Naive thymus-derived CD4-positive, alpha-beta T cell (primary cell): ENCODE measurements at regions not wholly inside any gene's neighbourhood (a gene's known extent, or its start where the extent isn't known, plus 50 kb on each side); places are given as distances from the start of the nearest gene placed in this dataset.

Source experiments
- ATAC-seq: fragments of 150-1000 bp; cut with Tn5 transposase; 2 replicates; pipeline ENCODE4 v1.10.0; 2021; ENCODE audit warnings: mild to moderate bottlenecking, moderate library complexity
- CTCF ChIA-PET: fragments of 350-600 bp; sonication (Branson Sonifier 250); formaldehyde crosslinking; loops from one replicate; lab custom pipeline; 2021; ENCODE audit warnings: antibody characterized with exemption; lab: Charles Lee
- POLR2A ChIA-PET: fragments of 350-600 bp; sonication (Branson Sonifier 250); formaldehyde crosslinking; loops from one replicate; lab custom pipeline; 2021; ENCODE audit warnings: antibody characterized with exemption, inconsistent platforms; lab: Charles Lee
- DNase-seq, 9 donors: peaks; one replicate each; pipeline versions ENCODE4 v3.0.0 to v3.0.0-alpha.2; 2020 to 2022; ENCODE audit warnings: mixed read lengths in 1 of 9
- H3K27ac ChIP-seq: one replicate; pipeline ENCODE4 v1.7.0; 2013; ENCODE audit warnings: mild to moderate bottlenecking, low read depth, low read length, moderate library complexity
- H3K27me3 ChIP-seq, 2 donors: one replicate each; pipeline ENCODE4 v1.7.0; 2013; ENCODE audit warnings: low read length in 2 of 2, mild to moderate bottlenecking in 2 of 2, moderate library complexity in 2 of 2; ENCODE audit not compliant: control insufficient read depth in 2 of 2, insufficient read depth in 2 of 2
- H3K36me3 ChIP-seq, 3 experiments: 1 replicate in 2 of 3; 2 replicates in 1 of 3; pipeline ENCODE4 v1.7.0; 2013; ENCODE audit warnings: low read length in 3 of 3, mild to moderate bottlenecking in 3 of 3, moderate library complexity in 1 of 3; ENCODE audit not compliant: insufficient read depth in 3 of 3, control insufficient read depth in 2 of 3
- H3K4me1 ChIP-seq, 2 donors: one replicate each; pipeline ENCODE4 v1.7.0; 2013; ENCODE audit warnings: low read length in 2 of 2, mild to moderate bottlenecking in 2 of 2, moderate library complexity in 1 of 2; ENCODE audit not compliant: control insufficient read depth in 2 of 2, insufficient read depth in 2 of 2
- H3K4me3 ChIP-seq: 2 replicates; pipeline ENCODE4 v1.7.0; 2013; ENCODE audit warnings: mild to moderate bottlenecking, low read length
- H3K9me3 ChIP-seq, 3 experiments: 1 replicate in 2 of 3; 2 replicates in 1 of 3; pipeline ENCODE4 v1.7.0; 2013; ENCODE audit warnings: low read length in 3 of 3; ENCODE audit not compliant: control insufficient read depth in 2 of 3
- H3K27ac Mint-ChIP-seq, 9 donors: one replicate each; pipeline ENCODE4 v1.8.0; 2020 to 2022; ENCODE audit warnings: mixed read lengths in 9 of 9, mild to moderate bottlenecking in 8 of 9, moderate library complexity in 5 of 9, inconsistent platforms in 2 of 9
- H3K27me3 Mint-ChIP-seq, 5 donors: one replicate each; pipeline ENCODE4 v1.8.0; 2021 to 2022; ENCODE audit warnings: mixed read lengths in 5 of 5, mild to moderate bottlenecking in 1 of 5
- H3K36me3 Mint-ChIP-seq, 5 donors: one replicate each; pipeline ENCODE4 v1.8.0; 2020 to 2022; ENCODE audit warnings: mixed read lengths in 5 of 5, mild to moderate bottlenecking in 3 of 5, inconsistent platforms in 1 of 5
- H3K4me1 Mint-ChIP-seq, 7 donors: one replicate each; pipeline ENCODE4 v1.8.0; 2020 to 2022; ENCODE audit warnings: mixed read lengths in 7 of 7, mild to moderate bottlenecking in 3 of 7, inconsistent platforms in 1 of 7
- H3K4me3 Mint-ChIP-seq, 10 donors: one replicate each; pipeline ENCODE4 v1.8.0; 2020 to 2022; ENCODE audit warnings: mild to moderate bottlenecking in 10 of 10, mixed read lengths in 10 of 10, moderate library complexity in 6 of 10, inconsistent platforms in 2 of 10
- H3K9me3 Mint-ChIP-seq, 11 donors: one replicate each; pipeline ENCODE4 v1.8.0; 2020 to 2022; ENCODE audit warnings: mixed read lengths in 11 of 11, mild to moderate bottlenecking in 4 of 11, inconsistent platforms in 1 of 11, moderate library complexity in 1 of 11
- intact Hi-C, 2 donors: fragments of 100-400 bp; cut with micrococcal nuclease; formaldehyde crosslinking; loops; one replicate each; pipeline ENCODE4 v1.15.1; 2023

- Histone ChIP-seq H3K9me3 (no peaks in the 10 kb centered on the region), H3K36me3 (no peaks in the 10 kb centered on the region), H3K27ac (no peak overlapping the region), H3K27me3 (no peaks in the 10 kb centered on the region), H3K4me3 (no peak overlapping the region), H3K4me1 (no peaks in the 10 kb centered on the region)
- CTCF ChIA-PET = no interaction called here
- intact Hi-C loops = no loop called here
- no peak overlapping the region for H3K4me3 Mint-ChIP-seq
- peaks cover 0 to 11% (median 0%) of the 10 kb centered on the region in 11 donors for H3K9me3 Mint-ChIP-seq
- no peaks in the 10 kb centered on the region for H3K36me3 Mint-ChIP-seq
- POLR2A ChIA-PET = no interaction called here
- no peak for DNase-seq
- H3K4me1 Mint-ChIP-seq = no peaks in the 10 kb centered on the region
- H3K27me3 Mint-ChIP-seq = no peaks in the 10 kb centered on the region
- no peak overlapping the region for H3K27ac Mint-ChIP-seq
- no peak for ATAC-seq
These were observed 390.9 kb upstream of the NRSN1 start for GRCh38 chr6:23735151-23735550.

GRCh38 chr6:23736577-23736976 is 389.4 kb upstream of the NRSN1 start:
- no peaks in the 10 kb centered on the region for H3K9me3 ChIP-seq
- Mint-ChIP-seq H3K4me1 (no peaks in the 10 kb centered on the region), H3K27me3 (no peaks in the 10 kb centered on the region), H3K27ac (no peak overlapping the region), H3K9me3 (peaks cover 0 to 4% (median 0%) of the 10 kb centered on the region in 11 donors), H3K4me3 (no peak overlapping the region), H3K36me3 (no peaks in the 10 kb centered on the region)
- ATAC-seq = no peak
- intact Hi-C loops = no loop called here
- H3K27ac ChIP-seq = no peak overlapping the region
- ChIA-PET CTCF (no interaction called here), POLR2A (no interaction called here)
- no peaks in the 10 kb centered on the region for H3K36me3 ChIP-seq
- no peak overlapping the region for H3K4me3 ChIP-seq
- no peaks in the 10 kb centered on the region for H3K4me1 ChIP-seq
- DNase-seq = no peak
- H3K27me3 ChIP-seq = no peaks in the 10 kb centered on the region

GRCh38 chr6:23747239-23747638 is 378.8 kb upstream of the NRSN1 start:
- H3K4me3 Mint-ChIP-seq = no peak overlapping the region
- POLR2A ChIA-PET = no interaction called here
- H3K9me3 ChIP-seq = no peaks in the 10 kb centered on the region

GRCh38 chr6:23752414-23752813 is 373.6 kb upstream of the NRSN1 start:
- no peaks in the 10 kb centered on the region for H3K27me3 ChIP-seq
- H3K4me1 ChIP-seq = no peaks in the 10 kb centered on the region
- H3K27ac ChIP-seq = no peak overlapping the region
- Mint-ChIP-seq H3K4me3 (no peak overlapping the region), H3K4me1 (no peaks in the 10 kb centered on the region), H3K9me3 (peaks cover 0 to 25% (median 2%) of the 10 kb centered on the region in 11 donors), H3K36me3 (no peaks in the 10 kb centered on the region), H3K27me3 (no peaks in the 10 kb centered on the region), H3K27ac (no peak overlapping the region)
- H3K9me3 ChIP-seq = no peaks in the 10 kb centered on the region
- ATAC-seq (no peak), DNase-seq (no peak)
- H3K36me3 ChIP-seq = no peaks in the 10 kb centered on the region
- ChIA-PET POLR2A (no interaction called here), CTCF (no interaction called here)
- intact Hi-C loops = no loop called here
- no peak overlapping the region for H3K4me3 ChIP-seq

More at GRCh38 chr6:23747239-23747638, 378.8 kb upstream of the NRSN1 start:
- H3K9me3 Mint-ChIP-seq = peaks cover 0 to 19% (median 5%) of the 10 kb centered on the region in 11 donors
- DNase-seq (no peak), ATAC-seq (no peak)
- no peak overlapping the region for H3K4me3 ChIP-seq
- no peaks in the 10 kb centered on the region for H3K27me3 ChIP-seq
- H3K4me1 ChIP-seq = no peaks in the 10 kb centered on the region
- intact Hi-C loops = no loop called here
- H3K36me3 ChIP-seq = no peaks in the 10 kb centered on the region
- CTCF ChIA-PET = no interaction called here
- H3K27me3 Mint-ChIP-seq = no peaks in the 10 kb centered on the region
- no peaks in the 10 kb centered on the region for H3K4me1 Mint-ChIP-seq
- no peaks in the 10 kb centered on the region for H3K36me3 Mint-ChIP-seq
- H3K27ac ChIP-seq = no peak overlapping the region
- no peak overlapping the region for H3K27ac Mint-ChIP-seq

GRCh38 chr6:23754197-23754596 is 371.8 kb upstream of the NRSN1 start:
- H3K27me3 Mint-ChIP-seq = no peaks in the 10 kb centered on the region
- ChIA-PET POLR2A (no interaction called here), CTCF (no interaction called here)
- H3K27ac Mint-ChIP-seq = no peak overlapping the region
- intact Hi-C loops = no loop called here
- DNase-seq = no peak
- no peaks in the 10 kb centered on the region for H3K4me1 Mint-ChIP-seq
- H3K9me3 ChIP-seq = no peaks in the 10 kb centered on the region
- no peak overlapping the region for H3K4me3 ChIP-seq
- peaks cover 0 to 26% (median 2%) of the 10 kb centered on the region in 11 donors for H3K9me3 Mint-ChIP-seq
- ATAC-seq = no peak
- H3K27me3 ChIP-seq = no peaks in the 10 kb centered on the region
- H3K36me3 ChIP-seq = no peaks in the 10 kb centered on the region
- H3K36me3 Mint-ChIP-seq = no peaks in the 10 kb centered on the region
- H3K4me3 Mint-ChIP-seq = no peak overlapping the region
- H3K4me1 ChIP-seq = no peaks in the 10 kb centered on the region
- no peak overlapping the region for H3K27ac ChIP-seq

GRCh38 chr6:23775127-23775526 is 350.9 kb upstream of the NRSN1 start:
- intact Hi-C loops = no loop called here
- no peaks in the 10 kb centered on the region for H3K36me3 ChIP-seq
- no peak overlapping the region for H3K4me3 Mint-ChIP-seq
- no peak overlapping the region for H3K27ac ChIP-seq
- ChIA-PET POLR2A (no interaction called here), CTCF (no interaction called here)
- H3K27ac Mint-ChIP-seq = no peak overlapping the region
- no peaks in the 10 kb centered on the region for H3K36me3 Mint-ChIP-seq
- no peak for ATAC-seq
- no peak overlapping the region for H3K4me3 ChIP-seq
- no peak for DNase-seq
- H3K4me1 Mint-ChIP-seq = no peaks in the 10 kb centered on the region
- no peaks in the 10 kb centered on the region for H3K27me3 ChIP-seq
- peaks cover 0 to 7% (median 2%) of the 10 kb centered on the region in 11 donors for H3K9me3 Mint-ChIP-seq
- no peaks in the 10 kb centered on the region for H3K4me1 ChIP-seq
- H3K9me3 ChIP-seq = no peaks in the 10 kb centered on the region
- no peaks in the 10 kb centered on the region for H3K27me3 Mint-ChIP-seq

GRCh38 chr6:23783901-23784300 is 342.1 kb upstream of the NRSN1 start:
- Mint-ChIP-seq H3K4me3 (no peak overlapping the region), H3K9me3 (peaks cover 0 to 4% (median 0%) of the 10 kb centered on the region in 11 donors), H3K4me1 (no peaks in the 10 kb centered on the region), H3K27me3 (no peaks in the 10 kb centered on the region), H3K27ac (no peak overlapping the region), H3K36me3 (no peaks in the 10 kb centered on the region)
- no peak overlapping the region for H3K27ac ChIP-seq
- no peak overlapping the region for H3K4me3 ChIP-seq
- POLR2A ChIA-PET = no interaction called here
- intact Hi-C loops = no loop called here
- H3K36me3 ChIP-seq = no peaks in the 10 kb centered on the region
- DNase-seq (no peak), ATAC-seq (no peak)
- no peaks in the 10 kb centered on the region for H3K9me3 ChIP-seq
- CTCF ChIA-PET = no interaction called here
- H3K27me3 ChIP-seq = no peaks in the 10 kb centered on the region
- no peaks in the 10 kb centered on the region for H3K4me1 ChIP-seq
